KMS-11 (cell line): ENCODE measurements at regions not wholly inside any gene's neighbourhood (a gene's known extent, or its start where the extent isn't known, plus 50 kb on each side); places are given as distances from the start of the nearest gene placed in this dataset.

Source experiments
- H2AFZ ChIP-seq: fragments of 200-600 bp; sonication (generic); 2 replicates; pipeline ENCODE4 v1.6.1; 2016; ENCODE audit warnings: antibody characterized with exemption, mixed run types, low read depth
- H3K27ac ChIP-seq: fragments of 200-600 bp; sonication (generic); 2 replicates; pipeline ENCODE4 v1.6.1; 2016; ENCODE audit warnings: mild to moderate bottlenecking, mixed run types
- H3K27me3 ChIP-seq: fragments of 200-600 bp; sonication (generic); 2 replicates; pipeline ENCODE4 v1.6.1; 2017; ENCODE audit warnings: mild to moderate bottlenecking, low read depth, mixed run types, moderate library complexity; ENCODE audit not compliant: insufficient read depth
- H3K36me3 ChIP-seq: fragments of 200-600 bp; sonication (generic); 2 replicates; pipeline ENCODE4 v1.6.1; 2017; ENCODE audit warnings: mild to moderate bottlenecking, mixed run types; ENCODE audit not compliant: insufficient read depth
- H3K4me1 ChIP-seq: fragments of 200-600 bp; sonication (generic); 2 replicates; pipeline ENCODE4 v1.6.1; 2016; ENCODE audit warnings: mild to moderate bottlenecking, low read depth, mixed run types; ENCODE audit not compliant: poor library complexity, severe bottlenecking
- H3K4me2 ChIP-seq: fragments of 200-600 bp; sonication (generic); 2 replicates; pipeline ENCODE4 v1.7.0; 2016; ENCODE audit warnings: mild to moderate bottlenecking, mixed run types
- H3K4me3 ChIP-seq: fragments of 200-600 bp; sonication (generic); IDR thresholded peaks from 2 replicates; pipeline ENCODE4 v1.6.1; 2017; ENCODE audit warnings: low read depth, low read length, mixed read lengths; ENCODE audit not compliant: insufficient read depth
- H3K79me2 ChIP-seq: fragments of 200-600 bp; sonication (generic); 2 replicates; pipeline ENCODE4 v1.6.1; 2016; ENCODE audit warnings: low read depth, mixed run types; ENCODE audit not compliant: insufficient read depth
- H3K9ac ChIP-seq: fragments of 200-600 bp; sonication (generic); 2 replicates; pipeline ENCODE4 v1.6.1; 2016; ENCODE audit warnings: mild to moderate bottlenecking, mixed run types
- H4K20me1 ChIP-seq: fragments of 200-600 bp; sonication (generic); 2 replicates; pipeline ENCODE4 v1.6.1; 2016; ENCODE audit warnings: mild to moderate bottlenecking, mixed run types; ENCODE audit not compliant: insufficient read depth
- CTCF ChIP-seq: fragments of 200-600 bp; sonication (generic); conservative IDR thresholded peaks from 2 replicates; pipeline ENCODE4 v1.6.1; 2017; ENCODE audit warnings: low read depth, mild to moderate bottlenecking, antibody characterized with exemption, low read length, moderate library complexity, mixed read lengths

- Histone ChIP-seq H3K79me2 (no peaks in the 10 kb centered on the region), H3K4me2 (no peak overlapping the region), H3K27ac (no peak overlapping the region), H3K36me3 (no peaks in the 10 kb centered on the region), H3K27me3 (no peaks in the 10 kb centered on the region), H4K20me1 (no peaks in the 10 kb centered on the region), H3K4me3 (no peak overlapping the region), H2AFZ (no peak overlapping the region), H3K9ac (no peak overlapping the region), H3K4me1 (no peaks in the 10 kb centered on the region)
- no peak for TF ChIP-seq CTCF
Measured at GRCh38 chr2:220473611-220474010, 846.2 kb downstream of the SLC4A3 start.

GRCh38 chr2:220476877-220477276, 849.4 kb downstream of the SLC4A3 start:
- no peak overlapping the region for H3K4me3 ChIP-seq
- H3K27me3 ChIP-seq = no peaks in the 10 kb centered on the region
- no peak overlapping the region for H2AFZ ChIP-seq
- no peaks in the 10 kb centered on the region for H3K4me1 ChIP-seq
- H3K27ac ChIP-seq = no peak overlapping the region
- no peak overlapping the region for H3K4me2 ChIP-seq
- no peak for TF ChIP-seq CTCF
- H3K36me3 ChIP-seq = no peaks in the 10 kb centered on the region
- H3K9ac ChIP-seq = no peak overlapping the region
- no peaks in the 10 kb centered on the region for H3K79me2 ChIP-seq
- no peaks in the 10 kb centered on the region for H4K20me1 ChIP-seq

GRCh38 chr2:220478305-220479058, 851.1 kb downstream of the SLC4A3 start:
- Histone ChIP-seq H3K4me3 (no peak overlapping the region), H3K27ac (no peak overlapping the region), H2AFZ (no peak overlapping the region), H3K27me3 (no peaks in the 10 kb centered on the region), H3K4me1 (no peaks in the 10 kb centered on the region), H3K9ac (no peak overlapping the region), H3K79me2 (no peaks in the 10 kb centered on the region), H4K20me1 (no peaks in the 10 kb centered on the region), H3K4me2 (no peak overlapping the region), H3K36me3 (no peaks in the 10 kb centered on the region)
- TF ChIP-seq CTCF = no peak

GRCh38 chr2:220482716-220483115, 855.3 kb downstream of the SLC4A3 start:
- Histone ChIP-seq H3K36me3 (no peaks in the 10 kb centered on the region), H3K79me2 (no peaks in the 10 kb centered on the region), H3K4me3 (no peak overlapping the region), H3K4me2 (no peak overlapping the region), H4K20me1 (no peaks in the 10 kb centered on the region), H3K4me1 (no peaks in the 10 kb centered on the region), H3K9ac (no peak overlapping the region), H3K27ac (no peak overlapping the region), H2AFZ (no peak overlapping the region), H3K27me3 (no peaks in the 10 kb centered on the region)
- no peak for TF ChIP-seq CTCF
